Fibroblast of peridontal ligament (primary cell): ENCODE measurements at regions not wholly inside any gene's neighbourhood (a gene's known extent, or its start where the extent isn't known, plus 50 kb on each side); places are given as distances from the start of the nearest gene placed in this dataset.

Experiments used
- DNase-seq: peaks from one replicate; pipeline ENCODE4 v3.0.0-alpha.2; 2010; ENCODE audit errors: extremely low read depth

GRCh38 chr2:16333681-16334080 lies 332.0 kb downstream of the CYRIA start:
- DNase-seq, result no peak

GRCh38 chr2:16332681-16333557 lies 332.7 kb downstream of the CYRIA start:
- no peak for DNase-seq

- DNase-seq, result no peak
Measured at GRCh38 chr2:16331772-16332171, 333.9 kb downstream of the CYRIA start.

- DNase-seq, result no peak
Measured at GRCh38 chr2:16330982-16331381, 334.7 kb downstream of the CYRIA start.

GRCh38 chr2:16330571-16330970 lies 335.1 kb downstream of the CYRIA start:
- DNase-seq, result no peak

- DNase-seq, result no peak
Measured at GRCh38 chr2:16330012-16330411, 335.6 kb downstream of the CYRIA start.

GRCh38 chr2:16329421-16329820 lies 336.2 kb downstream of the CYRIA start:
- no peak for DNase-seq

- no peak for DNase-seq
Measured at GRCh38 chr2:16328521-16329190, 337.0 kb downstream of the CYRIA start.

GRCh38 chr2:16327326-16327725 lies 338.3 kb downstream of the CYRIA start:
- DNase-seq, result no peak

GRCh38 chr2:16326711-16327300 lies 338.8 kb downstream of the CYRIA start:
- no peak for DNase-seq

- no peak for DNase-seq
Measured at GRCh38 chr2:16325976-16326510, 339.6 kb downstream of the CYRIA start.

- no peak for DNase-seq
Measured at GRCh38 chr2:16325016-16325975, 340.3 kb downstream of the CYRIA start.

GRCh38 chr2:16324544-16324937 lies 341.1 kb downstream of the CYRIA start:
- DNase-seq, result no peak

- no peak for DNase-seq
Measured at GRCh38 chr2:16323551-16324543, 341.8 kb downstream of the CYRIA start.

- no peak for DNase-seq
Measured at GRCh38 chr2:16323126-16323520, 342.5 kb downstream of the CYRIA start.

- DNase-seq, result no peak
Measured at GRCh38 chr2:16322308-16323125, 343.1 kb downstream of the CYRIA start.

GRCh38 chr2:16321872-16322271 lies 343.8 kb downstream of the CYRIA start:
- no peak for DNase-seq

GRCh38 chr2:16321256-16321655 lies 344.4 kb downstream of the CYRIA start:
- DNase-seq, result no peak

- no peak for DNase-seq
Measured at GRCh38 chr2:16320716-16321115, 344.9 kb downstream of the CYRIA start.
